GM18511 (cell line): ENCODE measurements at regions not wholly inside any gene's neighbourhood (a gene's known extent, or its start where the extent isn't known, plus 50 kb on each side); places are given as distances from the start of the nearest gene placed in this dataset.

Experiments
- ATAC-seq: cut with Tn5 transposase; IDR thresholded peaks from one replicate; pipeline ENCODE4 v1.9.1; 2021; ENCODE audit warnings: mild to moderate bottlenecking, moderate library complexity; ENCODE audit not compliant: unreplicated experiment

GRCh38 chr7:82567841-82568240 is 124.3 kb upstream of the CACNA2D1 start:
- no peak for ATAC-seq

GRCh38 chr7:82567356-82567755 is 123.8 kb upstream of the CACNA2D1 start:
- no peak for ATAC-seq

- ATAC-seq: no peak
These were observed 123.2 kb upstream of the CACNA2D1 start for GRCh38 chr7:82566752-82567151.

- no peak for ATAC-seq
These were observed 119.3 kb upstream of the CACNA2D1 start for GRCh38 chr7:82562716-82563404.

- peak; percentile 74 for ATAC-seq
These were observed 115.7 kb upstream of the CACNA2D1 start for GRCh38 chr7:82559193-82559805.

- no peak for ATAC-seq
These were observed 106.2 kb upstream of the CACNA2D1 start for GRCh38 chr7:82549616-82550285.

- ATAC-seq: no peak
These were observed 104.6 kb upstream of the CACNA2D1 start for GRCh38 chr7:82548141-82548688.

- ATAC-seq: no peak
These were observed 99.1 kb upstream of the CACNA2D1 start for GRCh38 chr7:82542665-82543064.

GRCh38 chr7:82539969-82540368 is 96.4 kb upstream of the CACNA2D1 start:
- no peak for ATAC-seq

GRCh38 chr7:82534684-82535083 is 91.1 kb upstream of the CACNA2D1 start:
- no peak for ATAC-seq

- no peak for ATAC-seq
These were observed 86.8 kb upstream of the CACNA2D1 start for GRCh38 chr7:82530361-82530760.

- ATAC-seq: no peak
These were observed 85.2 kb upstream of the CACNA2D1 start for GRCh38 chr7:82528577-82529310.

GRCh38 chr7:82527851-82528250 is 84.3 kb upstream of the CACNA2D1 start:
- no peak for ATAC-seq

- ATAC-seq: no peak
These were observed 78.4 kb upstream of the CACNA2D1 start for GRCh38 chr7:82521906-82522445.

GRCh38 chr7:82517050-82517449 is 73.5 kb upstream of the CACNA2D1 start:
- no peak for ATAC-seq

GRCh38 chr7:82511542-82511941 is 68.0 kb upstream of the CACNA2D1 start:
- no peak for ATAC-seq

GRCh38 chr7:82507976-82508677 is 64.5 kb upstream of the CACNA2D1 start:
- ATAC-seq: no peak

- no peak for ATAC-seq
These were observed 63.9 kb upstream of the CACNA2D1 start for GRCh38 chr7:82507365-82507975.

GRCh38 chr7:82506702-82507101 is 63.1 kb upstream of the CACNA2D1 start:
- ATAC-seq: no peak

- ATAC-seq: no peak
These were observed 62.6 kb upstream of the CACNA2D1 start for GRCh38 chr7:82506208-82506607.
